Stimulated activated CD8-positive, alpha-beta memory T cell treated with anti-CD3 and anti-CD28 coated beads, Interleukin-12 subunit alpha, Interleukin-12 subunit beta, amount 100 ng/mL, for 24 hours (primary cell): ENCODE measurements at regions not wholly inside any gene's neighbourhood (a gene's known extent, or its start where the extent isn't known, plus 50 kb on each side); places are given as distances from the start of the nearest gene placed in this dataset.
"Not testable (repeated sequence)": the region's sequence is repeated elsewhere in the genome, so short reads cannot be mapped to it uniquely, and the experiment has no call there.

Experiments
- DNase-seq: peaks from one replicate; pipeline ENCODE4 v3.0.0-alpha.2; 2020; ENCODE audit errors: extremely low read depth

- DNase-seq: no peak
These were observed 81.4 kb upstream of the ETV3 start for GRCh38 chr1:157219600-157219999.

GRCh38 chr1:157219182-157219581, 81.0 kb upstream of the ETV3 start:
- no peak for DNase-seq

GRCh38 chr1:157218671-157219070, 80.5 kb upstream of the ETV3 start:
- DNase-seq: no peak

GRCh38 chr1:157217486-157217885, 79.3 kb upstream of the ETV3 start:
- DNase-seq: no peak

- no peak for DNase-seq
These were observed 75.6 kb upstream of the ETV3 start for GRCh38 chr1:157213836-157214235.

GRCh38 chr1:157209514-157209913, 71.3 kb upstream of the ETV3 start:
- no peak for DNase-seq

GRCh38 chr1:157205982-157206381, 67.8 kb upstream of the ETV3 start:
- DNase-seq: not testable (repeated sequence)

GRCh38 chr1:157203166-157203565, 65.0 kb upstream of the ETV3 start:
- no peak for DNase-seq

GRCh38 chr1:157202331-157202730, 64.1 kb upstream of the ETV3 start:
- DNase-seq: no peak

- no peak for DNase-seq
These were observed 63.6 kb upstream of the ETV3 start for GRCh38 chr1:157201767-157202166.

GRCh38 chr1:157200451-157200850, 62.3 kb upstream of the ETV3 start:
- no peak for DNase-seq

- DNase-seq: no peak
These were observed 61.2 kb upstream of the ETV3 start for GRCh38 chr1:157199421-157199755.

- no peak for DNase-seq
These were observed 60.6 kb upstream of the ETV3 start for GRCh38 chr1:157198619-157199420.

- DNase-seq: no peak
These were observed 59.8 kb upstream of the ETV3 start for GRCh38 chr1:157197906-157198435.

- not testable (repeated sequence) for DNase-seq
These were observed 58.7 kb upstream of the ETV3 start for GRCh38 chr1:157196670-157197456.

GRCh38 chr1:157196245-157196543, 58.0 kb upstream of the ETV3 start:
- DNase-seq: no peak

- no peak for DNase-seq
These were observed 57.5 kb upstream of the ETV3 start for GRCh38 chr1:157195521-157196244.

- DNase-seq: no peak
These were observed 56.7 kb upstream of the ETV3 start for GRCh38 chr1:157194731-157195520.

GRCh38 chr1:157193702-157194391, 55.7 kb upstream of the ETV3 start:
- peak; percentile 20 for DNase-seq

- DNase-seq: no peak
These were observed 55.0 kb upstream of the ETV3 start for GRCh38 chr1:157193219-157193618.
